ENCODE measurements at regions not wholly inside any gene's neighbourhood (a gene's known extent, or its start where the extent isn't known, plus 50 kb on each side); places are given as distances from the start of the nearest gene placed in this dataset.
"Not testable (repeated sequence)": the region's sequence is repeated elsewhere in the genome, so short reads cannot be mapped to it uniquely, and the experiment has no call there.

GRCh38 chr21:6363591-6363990 lies 4157.8 kb upstream of the TPTE start:
- DNase-seq (ENCODE audit: low read depth) = not testable (repeated sequence)

DNA sequence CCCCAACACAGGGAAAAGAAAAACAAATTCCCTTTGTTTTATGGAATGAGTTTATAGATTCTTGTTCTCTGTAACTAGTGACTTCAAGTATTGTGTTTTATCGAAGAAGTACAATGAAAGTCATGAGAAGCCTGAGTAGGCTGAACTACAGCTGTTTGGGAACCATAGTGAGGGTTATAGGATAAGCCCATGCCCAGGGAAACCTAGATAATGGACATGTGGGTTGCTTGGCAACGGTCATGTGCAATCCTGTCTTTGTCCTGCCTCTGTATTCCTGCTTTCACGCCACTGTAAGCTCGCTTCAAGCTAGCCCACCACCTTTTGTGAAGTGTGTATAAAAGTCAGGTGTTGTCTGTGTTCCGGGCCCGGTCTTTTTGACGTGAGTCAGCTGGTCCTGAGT lies 4152.6 kb upstream of the TPTE start:
- DNase-seq (ENCODE audit: low read depth) = peak; percentile 15

GRCh38 chr21:6373253-6373652 lies 4148.1 kb upstream of the TPTE start:
- DNase-seq (ENCODE audit: low read depth) = peak; percentile 4

GRCh38 chr21:6374232-6374631 lies 4147.2 kb upstream of the TPTE start:
- peak; percentile 0 for DNase-seq (ENCODE audit: low read depth)

DNA sequence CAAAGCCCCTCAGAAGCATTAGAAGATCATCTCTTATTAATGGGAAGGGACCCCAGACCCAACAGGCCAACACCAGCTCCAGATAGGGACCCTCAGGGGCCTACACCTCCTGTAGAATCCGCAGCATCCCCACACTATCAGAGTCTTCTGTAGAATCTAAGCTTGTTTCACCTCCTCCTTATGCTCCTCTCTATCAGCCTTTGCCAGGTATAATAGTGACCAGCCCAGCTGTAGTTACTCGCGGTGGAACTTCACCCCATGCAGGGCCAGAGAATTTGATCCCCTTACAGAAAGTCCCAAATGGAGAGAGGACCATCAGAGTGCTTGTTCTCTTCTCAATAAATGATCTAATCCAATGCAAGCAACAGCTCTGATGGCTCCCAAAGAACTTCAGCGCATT lies 4146.5 kb upstream of the TPTE start:
- DNase-seq (ENCODE audit: low read depth) = peak; percentile 0

GRCh38 chr21:6375776-6376175 lies 4145.6 kb upstream of the TPTE start:
- DNase-seq (ENCODE audit: low read depth) = not testable (repeated sequence)

DNA sequence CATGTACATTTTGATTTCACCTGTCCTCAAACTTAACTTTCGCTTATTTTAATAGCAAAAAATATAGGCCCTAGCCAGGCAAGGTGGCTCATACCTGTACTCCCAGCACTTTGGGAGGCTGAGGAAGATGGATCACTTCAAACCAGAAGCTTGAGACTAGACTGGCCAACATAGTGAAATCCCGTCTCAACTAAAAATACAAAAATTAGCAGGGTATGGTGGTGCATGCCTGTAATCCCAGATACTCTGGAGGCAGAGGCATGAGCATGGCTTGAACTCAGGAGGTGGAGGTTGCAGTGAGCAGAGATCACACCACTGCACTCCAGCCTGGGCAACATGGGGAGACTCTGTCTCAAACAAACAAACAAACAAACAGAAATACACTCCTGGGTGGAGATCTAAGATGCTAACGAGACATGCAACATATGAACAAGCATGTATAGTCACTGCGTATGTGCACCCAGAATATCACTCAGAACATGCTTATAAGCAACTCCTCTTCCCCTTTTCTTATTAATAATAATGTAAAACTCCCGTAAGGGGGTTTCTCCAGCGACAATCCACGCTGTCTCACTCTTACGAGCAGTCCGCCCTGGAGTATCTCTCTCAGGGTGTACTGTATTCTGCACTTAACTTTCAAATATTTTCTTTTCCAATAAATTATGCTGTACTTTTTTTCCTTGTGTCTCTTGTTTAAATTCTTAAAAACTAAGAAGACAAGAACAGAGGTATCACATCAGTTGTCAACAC lies 4144.9 kb upstream of the TPTE start:
- DNase-seq (ENCODE audit: low read depth) = not testable (repeated sequence)

All from iris pigment epithelial cell (primary cell).